Body of pancreas (tissue), 4 donors: ENCODE measurements at regions not wholly inside any gene's neighbourhood (a gene's known extent, or its start where the extent isn't known, plus 50 kb on each side); places are given as distances from the start of the nearest gene placed in this dataset.

Source experiments
- ATAC-seq: fragments of 150-250 bp; one replicate; pipeline ENCODE4 v1.9.1; 2016
- DNase-seq, 4 donors: peaks; one replicate each; pipeline ENCODE4 v3.0.0-alpha.2; 2019
- H3K27ac ChIP-seq, 4 donors: fragments of 200-600 bp; sonication (generic); 1 replicate in 3 of 4; 2 replicates in 1 of 4; pipeline versions ENCODE4 v1.5.1 to v1.6.1; 2016 to 2019; ENCODE audit warnings: mild to moderate bottlenecking in 1 of 4, mixed read lengths in 1 of 4, moderate library complexity in 1 of 4
- H3K27me3 ChIP-seq, 2 donors: fragments of 200-600 bp; sonication (generic); one replicate each; pipeline ENCODE4 v1.6.0; 2016; ENCODE audit warnings: mild to moderate bottlenecking in 1 of 2
- H3K36me3 ChIP-seq, 2 donors: fragments of 200-600 bp; sonication (generic); replicated peaks in 1 of 2; 2 replicates each; pipeline ENCODE4 v1.5.1; 2016; ENCODE audit warnings: low read depth in 2 of 2; ENCODE audit not compliant: insufficient read depth in 1 of 2
- H3K4me1 ChIP-seq: fragments of 200-600 bp; sonication (generic); one replicate; pipeline ENCODE4 v1.6.0; 2016
- H3K4me3 ChIP-seq, 2 donors: fragments of 200-600 bp; sonication (generic); 1 replicate in 1 of 2; 2 replicates in 1 of 2; pipeline ENCODE4 v1.5.1; 2016 to 2019
- H3K9me3 ChIP-seq, 3 donors: fragments of 200-600 bp; sonication (generic); 1 replicate in 2 of 3; 2 replicates in 1 of 3; pipeline ENCODE4 v1.5.1; 2016
- POLR2A ChIP-seq, 3 donors: fragments of 450-650 bp; IDR thresholded peaks; one replicate each; pipeline ENCODE4 v1.6.1; 2016; ENCODE audit warnings: antibody characterized with exemption in 3 of 3, mild to moderate bottlenecking in 2 of 3
- WGBS, 2 donors: methylation state at CpG; one replicate each; pipeline ENCODE4 v1.1.5; 2017; 5-methylcytosine and 5-hydroxymethylcytosine counted together
- intact Hi-C: fragments of 100-400 bp; cut with DNase I; formaldehyde crosslinking; loops from one replicate; pipeline ENCODE4 v1.15.1; 2023
- TF ChIP-seq, protein P1 (sequence below), 7 experiments: fragments of 450-650 bp in 4 of 7; fragments of 200-600 bp in 3 of 7; sonication (generic) in 3 of 7; IDR thresholded peaks; one replicate each; pipeline ENCODE4 v1.5.1; 2016 to 2019; ENCODE audit warnings: antibody characterized with exemption in 7 of 7

DNA sequence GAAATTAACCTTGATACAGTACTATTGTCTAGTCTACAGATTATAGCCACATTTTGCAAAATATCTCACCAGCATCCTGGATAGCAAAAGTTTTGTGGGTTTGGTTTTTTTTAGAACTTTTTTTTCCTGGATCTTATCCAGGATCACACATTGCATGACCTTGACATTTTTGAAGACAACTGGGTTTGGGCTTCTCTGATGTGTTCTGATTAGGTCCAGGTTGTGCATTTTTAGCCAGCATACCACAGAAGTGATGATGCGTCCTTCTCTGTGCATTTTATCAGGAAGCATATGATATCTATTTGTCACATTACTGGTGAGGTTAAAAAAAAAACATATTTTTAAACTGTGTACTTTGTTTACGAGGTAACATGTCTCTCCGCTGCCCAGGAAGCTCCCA is 221.0 kb upstream of the OSR1 start:
- intact Hi-C loops, result no loop called here
- DNase-seq (no peak), ATAC-seq (no peak)
- Histone ChIP-seq H3K27ac (no peak overlapping the region), H3K4me1 (no peaks in the 10 kb centered on the region), H3K27me3 (no peaks in the 10 kb centered on the region), H3K9me3 (no peaks in the 10 kb centered on the region), H3K36me3 (no peaks in the 10 kb centered on the region), H3K4me3 (no peak overlapping the region)
- WGBS, 2 donors, result 55 to 59% methylated on average over 3 of the region's 3 CpGs
- TF ChIP-seq, protein P1, sequence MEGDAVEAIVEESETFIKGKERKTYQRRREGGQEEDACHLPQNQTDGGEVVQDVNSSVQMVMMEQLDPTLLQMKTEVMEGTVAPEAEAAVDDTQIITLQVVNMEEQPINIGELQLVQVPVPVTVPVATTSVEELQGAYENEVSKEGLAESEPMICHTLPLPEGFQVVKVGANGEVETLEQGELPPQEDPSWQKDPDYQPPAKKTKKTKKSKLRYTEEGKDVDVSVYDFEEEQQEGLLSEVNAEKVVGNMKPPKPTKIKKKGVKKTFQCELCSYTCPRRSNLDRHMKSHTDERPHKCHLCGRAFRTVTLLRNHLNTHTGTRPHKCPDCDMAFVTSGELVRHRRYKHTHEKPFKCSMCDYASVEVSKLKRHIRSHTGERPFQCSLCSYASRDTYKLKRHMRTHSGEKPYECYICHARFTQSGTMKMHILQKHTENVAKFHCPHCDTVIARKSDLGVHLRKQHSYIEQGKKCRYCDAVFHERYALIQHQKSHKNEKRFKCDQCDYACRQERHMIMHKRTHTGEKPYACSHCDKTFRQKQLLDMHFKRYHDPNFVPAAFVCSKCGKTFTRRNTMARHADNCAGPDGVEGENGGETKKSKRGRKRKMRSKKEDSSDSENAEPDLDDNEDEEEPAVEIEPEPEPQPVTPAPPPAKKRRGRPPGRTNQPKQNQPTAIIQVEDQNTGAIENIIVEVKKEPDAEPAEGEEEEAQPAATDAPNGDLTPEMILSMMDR (IDR thresholded peaks at IDR 0.05), result no peak
- no peak for TF ChIP-seq POLR2A (IDR thresholded peaks at IDR 0.05)

DNA sequence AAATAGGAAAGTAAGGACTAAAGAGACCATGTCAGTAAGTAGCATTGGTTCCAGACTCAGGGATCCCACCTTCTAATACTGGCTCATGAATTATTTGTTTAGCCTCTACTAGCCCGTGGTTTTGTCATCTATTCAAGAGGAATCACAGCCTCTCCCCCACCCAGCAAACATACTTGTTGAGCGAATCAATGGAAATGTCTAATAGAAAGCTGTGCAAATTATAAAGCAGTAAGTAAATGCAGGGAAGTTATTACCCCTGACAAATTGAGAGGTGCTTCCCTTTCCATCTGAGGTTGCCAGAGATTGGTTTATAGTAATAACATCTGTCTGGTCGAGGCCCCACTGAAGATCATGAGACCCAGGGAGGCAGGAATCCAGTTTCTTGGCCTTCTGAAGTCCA is 219.3 kb upstream of the OSR1 start:
- Histone ChIP-seq H3K36me3 (no peaks in the 10 kb centered on the region), H3K27me3 (no peaks in the 10 kb centered on the region), H3K4me1 (no peaks in the 10 kb centered on the region), H3K27ac (no peak overlapping the region), H3K9me3 (no peaks in the 10 kb centered on the region), H3K4me3 (no peak overlapping the region)
- TF ChIP-seq, protein P1 (IDR thresholded peaks at IDR 0.05), result no peak
- ATAC-seq (no peak), DNase-seq (no peak)
- WGBS, 2 donors, result 41 to 49% methylated on average over 3 of the region's 3 CpGs
- intact Hi-C loops, result no loop called here

DNA sequence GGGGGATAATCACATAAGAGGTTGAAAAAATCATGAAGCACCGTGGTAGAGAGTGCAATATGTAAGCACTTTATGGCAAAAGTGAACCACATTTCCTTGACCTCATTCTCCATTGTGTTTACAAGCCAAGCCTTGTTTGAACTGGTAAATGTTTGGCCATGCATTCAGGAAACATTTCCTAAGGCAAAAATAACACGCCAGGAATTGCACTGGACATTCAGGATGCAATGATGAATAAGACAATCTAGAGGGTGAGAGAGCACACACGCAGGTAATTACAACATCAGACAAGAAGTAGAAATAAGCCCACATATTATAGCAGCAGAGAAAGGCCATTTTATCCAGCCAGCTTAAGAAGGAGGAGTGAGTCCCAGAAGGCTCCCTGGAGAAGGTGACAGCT is 218.0 kb upstream of the OSR1 start:
- H3K27me3 ChIP-seq, result no peaks in the 10 kb centered on the region
- ATAC-seq (no peak), DNase-seq (no peak)
- no peaks in the 10 kb centered on the region for H3K4me1 ChIP-seq
- intact Hi-C loops, result no loop called here
- H3K9me3 ChIP-seq, result no peaks in the 10 kb centered on the region
- WGBS, 2 donors, result 36 to 39% methylated on average over 3 of the region's 3 CpGs
- TF ChIP-seq, protein P1 (IDR thresholded peaks at IDR 0.05), result no peak
- no peak for TF ChIP-seq POLR2A (IDR thresholded peaks at IDR 0.05)
- no peak overlapping the region for H3K4me3 ChIP-seq
- H3K27ac ChIP-seq, result no peak overlapping the region
- no peaks in the 10 kb centered on the region for H3K36me3 ChIP-seq

DNA sequence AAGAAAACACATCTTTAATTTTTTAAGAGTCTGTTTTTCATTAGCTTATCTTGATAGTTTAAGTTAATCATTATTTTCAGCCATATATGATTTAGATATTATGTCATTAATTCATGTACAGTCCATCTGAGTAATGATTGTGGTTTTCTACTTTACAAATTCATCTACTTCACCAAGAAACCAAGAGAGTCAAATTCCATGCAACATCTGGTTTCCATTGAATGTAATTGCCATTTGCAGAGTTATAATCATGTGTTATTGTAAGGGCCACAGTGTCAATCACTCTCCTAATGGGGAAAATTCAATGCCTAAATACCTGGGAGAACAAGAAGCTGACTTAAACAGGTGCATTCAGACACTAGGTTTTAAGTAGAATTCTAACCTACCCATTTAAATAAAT is 217.2 kb upstream of the OSR1 start:
- Histone ChIP-seq H3K4me1 (no peaks in the 10 kb centered on the region), H3K4me3 (no peak overlapping the region), H3K9me3 (no peaks in the 10 kb centered on the region), H3K27ac (no peak overlapping the region), H3K36me3 (no peaks in the 10 kb centered on the region), H3K27me3 (no peaks in the 10 kb centered on the region)
- no peak for ATAC-seq
- DNase-seq, result no peak
- no peak for TF ChIP-seq POLR2A (IDR thresholded peaks at IDR 0.05)
- TF ChIP-seq, protein P1 (IDR thresholded peaks at IDR 0.05), result no peak
- intact Hi-C loops, result no loop called here

DNA sequence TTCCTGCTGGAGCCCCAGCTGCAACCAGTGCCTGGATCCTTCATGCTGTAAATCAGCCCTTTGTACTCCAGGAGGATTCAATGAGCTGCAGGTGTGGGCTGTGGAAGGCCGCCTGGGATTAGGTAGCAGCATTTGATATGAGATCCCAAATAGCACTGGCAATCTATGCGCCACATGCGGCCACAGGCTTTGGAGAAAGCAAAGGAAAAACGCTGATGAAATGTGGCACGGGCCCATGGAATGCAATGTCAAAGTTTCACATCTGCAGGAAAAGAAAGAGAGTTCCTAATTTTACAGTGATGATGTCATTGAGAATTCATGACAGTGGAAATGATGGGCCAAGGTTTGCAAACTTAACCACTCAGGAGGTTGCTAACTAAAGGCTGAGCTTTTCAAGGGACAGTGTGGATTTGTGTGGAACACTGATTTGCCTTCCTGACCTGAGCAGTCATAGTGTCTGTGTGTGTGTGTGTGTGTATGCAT is 216.4 kb upstream of the OSR1 start:
- ATAC-seq, result peak; percentile 45
- Histone ChIP-seq H3K4me1 (no peaks in the 10 kb centered on the region), H3K9me3 (no peaks in the 10 kb centered on the region), H3K4me3 (no peak overlapping the region), H3K27me3 (no peaks in the 10 kb centered on the region), H3K36me3 (no peaks in the 10 kb centered on the region), H3K27ac (no peak overlapping the region)
- DNase-seq, result peak; percentile 14 to 38 (median 22)
- intact Hi-C loops, result no loop called here
- TF ChIP-seq, protein P1 (IDR thresholded peaks at IDR 0.05), result no peak
- TF ChIP-seq POLR2A (IDR thresholded peaks at IDR 0.05), result no peak
- 39 to 40% methylated on average over 5 of the region's 5 CpGs for WGBS, 2 donors
